Prostate gland (tissue), 2 donors: ENCODE measurements at regions not wholly inside any gene's neighbourhood (a gene's known extent, or its start where the extent isn't known, plus 50 kb on each side); places are given as distances from the start of the nearest gene placed in this dataset.

Experiments
- DNase-seq: peaks from one replicate; pipeline ENCODE4 v3.0.0-alpha.2; 2019; ENCODE audit warnings: low spot score
- H3K27ac ChIP-seq, 2 donors: fragments of 200-600 bp; sonication (generic); 2 replicates each; pipeline ENCODE4 v1.5.1; 2017 to 2019
- H3K27me3 ChIP-seq: fragments of 200-600 bp; sonication (generic); replicated peaks from 2 replicates; pipeline ENCODE4 v1.5.1; 2019; ENCODE audit not compliant: insufficient read depth
- H3K36me3 ChIP-seq, 2 donors: fragments of 200-600 bp; sonication (generic); 1 replicate in 1 of 2; 2 replicates in 1 of 2; pipeline versions ENCODE4 v1.5.1 to v1.8.1; 2017 to 2019
- H3K4me1 ChIP-seq: fragments of 200-600 bp; sonication (generic); replicated peaks from 2 replicates; pipeline ENCODE4 v1.5.1; 2019
- H3K4me3 ChIP-seq, 2 donors: fragments of 200-600 bp; sonication (generic); 2 replicates each; pipeline ENCODE4 v1.5.1; 2017 to 2019
- H3K9me3 ChIP-seq: fragments of 200-600 bp; sonication (generic); 2 replicates; pipeline ENCODE4 v1.5.1; 2017
- CTCF ChIP-seq, 4 experiments: fragments of 200-600 bp in 2 of 4; fragments of 450-650 bp in 2 of 4; sonication (generic) in 2 of 4; IDR thresholded peaks; 1 replicate in 3 of 4; 2 replicates in 1 of 4; pipeline ENCODE4 v1.5.1; 2016 to 2019; ENCODE audit warnings: antibody characterized with exemption in 4 of 4, mild to moderate bottlenecking in 2 of 4, moderate library complexity in 2 of 4
- POLR2A ChIP-seq: fragments of 450-650 bp; IDR thresholded peaks from one replicate; pipeline ENCODE4 v1.6.1; 2016; ENCODE audit warnings: antibody characterized with exemption, mild to moderate bottlenecking
- POLR2AphosphoS5 ChIP-seq: sonication (generic); formaldehyde crosslinking; IDR thresholded peaks from one replicate; pipeline ENCODE4 v1.6.1; 2017; ENCODE audit warnings: antibody characterized with exemption
- WGBS: methylation state at CpG from one replicate; pipeline ENCODE4 v1.1.5; 2018; 5-methylcytosine and 5-hydroxymethylcytosine counted together
- intact Hi-C: fragments of 100-400 bp; cut with DNase I; formaldehyde crosslinking; loops from one replicate; pipeline ENCODE4 v1.14.2; 2022

- H3K36me3 ChIP-seq = no peaks in the 10 kb centered on the region
- WGBS = 64% methylated on average over 3 of the region's 3 CpGs
These were observed 156.1 kb upstream of the FOXB1 start for GRCh38 chr15:59847968-59848367.

GRCh38 chr15:59845942-59846499 lies 156.9 kb upstream of the BNIP2 start:
- Histone ChIP-seq H3K27ac (no peak overlapping the region), H3K36me3 (no peaks in the 10 kb centered on the region), H3K4me1 (no peaks in the 10 kb centered on the region), H3K9me3 (no peaks in the 10 kb centered on the region), H3K4me3 (no peak overlapping the region), H3K27me3 (no peaks in the 10 kb centered on the region)
- no peak for TF ChIP-seq CTCF (IDR thresholded peaks at IDR 0.05)
- no peak for TF ChIP-seq POLR2AphosphoS5
- no peak for TF ChIP-seq POLR2A
- intact Hi-C loops = no loop called here
- WGBS = 87% methylated on average over 10 of the region's 10 CpGs
- DNase-seq = no peak

More at GRCh38 chr15:59847968-59848367, 156.1 kb upstream of the FOXB1 start:
- TF ChIP-seq POLR2A = no peak
- TF ChIP-seq CTCF (IDR thresholded peaks at IDR 0.05) = no peak
- no peak for TF ChIP-seq POLR2AphosphoS5
- no peak overlapping the region for H3K27ac ChIP-seq
- no peaks in the 10 kb centered on the region for H3K4me1 ChIP-seq
- no peak overlapping the region for H3K4me3 ChIP-seq
- intact Hi-C loops = no loop called here
- H3K9me3 ChIP-seq = no peaks in the 10 kb centered on the region
- no peak for DNase-seq
- no peaks in the 10 kb centered on the region for H3K27me3 ChIP-seq

- Histone ChIP-seq H3K36me3 (no peaks in the 10 kb centered on the region), H3K4me3 (no peak overlapping the region), H3K4me1 (no peaks in the 10 kb centered on the region), H3K27ac (no peak overlapping the region), H3K27me3 (no peaks in the 10 kb centered on the region), H3K9me3 (no peaks in the 10 kb centered on the region)
- no peak for TF ChIP-seq CTCF (IDR thresholded peaks at IDR 0.05)
- TF ChIP-seq POLR2A = no peak
- intact Hi-C loops = no loop called here
- 60% methylated on average over 4 of the region's 4 CpGs for WGBS
- DNase-seq = no peak
These were observed 154.5 kb upstream of the BNIP2 start for GRCh38 chr15:59843609-59844008.

GRCh38 chr15:59841036-59841435 lies 151.9 kb upstream of the BNIP2 start:
- intact Hi-C loops = no loop called here
- TF ChIP-seq CTCF (IDR thresholded peaks at IDR 0.05) = no peak
- no peak for TF ChIP-seq POLR2A
- no peak for TF ChIP-seq POLR2AphosphoS5
- 84% methylated on average over 4 of the region's 4 CpGs for WGBS

GRCh38 chr15:59839906-59840305 lies 150.8 kb upstream of the BNIP2 start:
- intact Hi-C loops = no loop called here
- H3K4me3 ChIP-seq = no peak overlapping the region
- no peaks in the 10 kb centered on the region for H3K27me3 ChIP-seq
- no peaks in the 10 kb centered on the region for H3K4me1 ChIP-seq
- H3K27ac ChIP-seq = no peak overlapping the region
- no peaks in the 10 kb centered on the region for H3K9me3 ChIP-seq
- no peak for DNase-seq
- WGBS = 66% methylated on average over 2 of the region's 2 CpGs
- TF ChIP-seq CTCF (IDR thresholded peaks at IDR 0.05) = no peak
- TF ChIP-seq POLR2A = no peak
- no peak for TF ChIP-seq POLR2AphosphoS5
- no peaks in the 10 kb centered on the region for H3K36me3 ChIP-seq

More at GRCh38 chr15:59841036-59841435, 151.9 kb upstream of the BNIP2 start:
- H3K4me1 ChIP-seq = no peaks in the 10 kb centered on the region
- H3K27ac ChIP-seq = no peak overlapping the region
- H3K9me3 ChIP-seq = no peaks in the 10 kb centered on the region
- H3K4me3 ChIP-seq = no peak overlapping the region
- no peaks in the 10 kb centered on the region for H3K27me3 ChIP-seq
- no peaks in the 10 kb centered on the region for H3K36me3 ChIP-seq
- no peak for DNase-seq
